ENCODE measurements at regions not wholly inside any gene's neighbourhood (a gene's known extent, or its start where the extent isn't known, plus 50 kb on each side); places are given as distances from the start of the nearest gene placed in this dataset.

- no peak for DNase-seq (ENCODE audit: low read depth in 1 of 2, low spot score in 1 of 2)
Measured at GRCh38 chr5:96284727-96285389, 148.2 kb downstream of the PCSK1 start.

GRCh38 chr5:96283589-96283988, 149.5 kb downstream of the PCSK1 start:
- DNase-seq (ENCODE audit: low read depth in 1 of 2, low spot score in 1 of 2), result no peak

GRCh38 chr5:96282020-96282419, 151.0 kb downstream of the PCSK1 start:
- DNase-seq (ENCODE audit: low read depth in 1 of 2, low spot score in 1 of 2), result no peak

GRCh38 chr5:96280946-96281393, 152.1 kb downstream of the PCSK1 start:
- no peak for DNase-seq (ENCODE audit: low read depth in 1 of 2, low spot score in 1 of 2)

- no peak for DNase-seq (ENCODE audit: low read depth in 1 of 2, low spot score in 1 of 2)
Measured at GRCh38 chr5:96279801-96280542, 153.1 kb downstream of the PCSK1 start.

DNA sequence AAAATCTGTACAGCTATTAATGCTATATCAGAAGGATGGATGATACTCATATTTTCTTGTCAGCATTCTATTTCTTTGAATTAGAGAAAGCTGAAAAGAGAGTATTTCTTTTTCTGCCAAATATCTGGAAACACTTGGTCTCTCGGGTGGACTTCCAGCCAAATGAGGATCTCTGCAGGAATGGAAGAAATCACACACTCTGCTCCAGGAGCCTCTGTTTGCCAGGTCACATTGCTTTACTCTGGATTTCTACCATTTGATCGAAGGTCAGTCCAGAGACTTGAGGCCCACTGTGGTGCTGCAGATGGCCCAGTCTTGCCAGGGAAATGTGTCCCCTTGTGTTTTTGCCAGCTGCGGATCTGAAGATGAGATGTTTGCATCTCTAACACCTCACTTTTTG, 154.1 kb downstream of the PCSK1 start:
- no peak for DNase-seq (ENCODE audit: low read depth in 1 of 2, low spot score in 1 of 2)

DNA sequence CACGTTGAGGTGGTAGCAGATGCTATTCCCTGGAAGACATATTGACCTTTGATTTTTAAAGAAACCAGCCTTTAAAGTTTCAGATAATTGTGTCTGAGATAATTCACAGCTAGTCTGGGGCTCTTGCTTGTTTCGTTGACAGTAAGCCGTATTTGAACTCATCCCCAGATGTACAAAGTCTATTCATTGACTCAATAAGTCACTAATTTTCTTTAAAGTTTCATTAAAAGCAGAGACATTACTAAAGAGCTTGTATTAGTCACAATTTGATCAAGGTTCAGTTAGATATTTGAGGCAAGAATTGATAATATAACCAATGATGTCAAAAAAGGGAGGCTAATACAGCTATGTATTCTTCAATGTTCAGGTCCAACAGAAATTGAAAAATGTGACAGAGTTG, 158.0 kb downstream of the PCSK1 start:
- DNase-seq (ENCODE audit: low read depth in 1 of 2, low spot score in 1 of 2), result no peak

- DNase-seq (ENCODE audit: low read depth in 1 of 2, low spot score in 1 of 2), result no peak
Measured at GRCh38 chr5:96265487-96265886, 167.6 kb downstream of the PCSK1 start.

- DNase-seq (ENCODE audit: low read depth in 1 of 2, low spot score in 1 of 2), result no peak
Measured at GRCh38 chr5:96264047-96264446, 169.0 kb downstream of the PCSK1 start.

DNA sequence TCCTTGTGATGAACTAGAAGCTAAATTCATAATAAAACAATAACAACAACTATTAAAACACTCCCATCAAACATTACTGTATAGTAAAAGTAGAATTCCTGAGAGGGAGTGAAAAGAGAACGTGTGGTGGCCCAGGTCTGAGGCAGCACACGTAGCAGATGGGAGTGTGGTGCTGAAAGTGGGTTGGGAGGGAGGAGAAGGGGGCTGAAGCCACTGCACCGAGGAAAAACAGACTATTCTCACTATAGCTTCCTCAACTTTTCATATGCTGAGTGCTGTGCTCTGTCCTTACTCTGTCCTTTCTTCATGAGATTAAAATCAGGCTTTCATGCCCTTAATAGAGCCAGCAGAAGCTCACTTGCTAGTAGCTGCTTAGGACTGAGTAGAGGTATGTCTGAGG, 170.9 kb downstream of the PCSK1 start:
- no peak for DNase-seq (ENCODE audit: low read depth in 1 of 2, low spot score in 1 of 2)

- DNase-seq (ENCODE audit: low read depth in 1 of 2, low spot score in 1 of 2), result no peak
Measured at GRCh38 chr5:96260009-96260408, 173.0 kb downstream of the PCSK1 start.

- DNase-seq (ENCODE audit: low read depth in 1 of 2, low spot score in 1 of 2), result no peak
Measured at GRCh38 chr5:96259151-96259772, 173.8 kb downstream of the PCSK1 start.

DNA sequence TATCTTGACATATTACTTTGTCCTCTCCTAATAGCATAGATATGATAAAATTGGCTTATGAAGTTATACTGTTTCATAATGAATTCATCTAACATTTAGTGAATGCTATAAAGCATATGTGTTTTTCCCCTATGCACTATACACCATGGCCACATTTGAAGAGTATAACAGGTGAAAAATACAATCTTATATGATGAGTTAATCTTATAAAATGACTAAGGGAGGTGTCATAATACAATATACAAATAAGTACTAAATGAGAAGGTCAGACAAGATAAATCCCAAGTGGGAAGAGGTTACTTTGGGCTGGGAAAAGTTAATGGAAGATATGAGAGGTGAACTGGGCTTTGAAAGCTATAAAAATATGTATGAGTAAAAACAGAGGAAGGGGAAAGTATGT, 174.4 kb downstream of the PCSK1 start:
- no peak for DNase-seq (ENCODE audit: low read depth in 1 of 2, low spot score in 1 of 2)

GRCh38 chr5:96257904-96258303, 175.1 kb downstream of the PCSK1 start:
- no peak for DNase-seq (ENCODE audit: low read depth in 1 of 2, low spot score in 1 of 2)

DNA sequence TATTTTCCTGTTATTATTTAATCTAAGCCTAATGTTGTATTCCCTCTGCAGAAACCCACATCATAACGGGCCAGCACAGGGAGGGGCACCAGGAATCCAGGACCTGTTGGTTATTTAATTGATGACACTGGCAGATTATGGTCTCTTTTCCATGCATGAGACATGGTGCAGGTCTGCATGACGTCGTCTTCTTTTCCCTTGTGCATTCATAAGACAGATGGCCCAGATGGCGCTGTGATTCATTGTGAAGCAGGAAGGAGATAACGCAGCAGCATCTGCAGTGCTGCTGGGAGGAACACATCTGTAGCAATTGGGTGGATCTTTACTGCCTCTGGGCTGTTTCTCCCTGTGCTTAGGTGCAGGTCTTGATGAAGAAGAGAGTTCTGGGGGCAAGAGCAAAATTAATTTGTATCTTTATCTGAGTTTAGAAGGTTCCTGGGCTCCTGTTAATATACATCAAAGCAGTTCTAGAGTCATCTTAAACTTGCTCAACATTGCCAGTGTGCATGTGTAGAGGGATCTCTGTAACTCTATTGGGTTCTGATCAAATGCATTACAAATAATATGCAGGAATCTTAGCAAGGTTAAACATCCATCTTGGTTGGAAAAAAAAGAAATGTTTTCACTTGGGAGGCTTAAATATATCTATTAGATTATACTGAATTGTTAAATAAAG, 176.1 kb downstream of the PCSK1 start:
- no peak for DNase-seq (ENCODE audit: low read depth in 1 of 2, low spot score in 1 of 2)

DNA sequence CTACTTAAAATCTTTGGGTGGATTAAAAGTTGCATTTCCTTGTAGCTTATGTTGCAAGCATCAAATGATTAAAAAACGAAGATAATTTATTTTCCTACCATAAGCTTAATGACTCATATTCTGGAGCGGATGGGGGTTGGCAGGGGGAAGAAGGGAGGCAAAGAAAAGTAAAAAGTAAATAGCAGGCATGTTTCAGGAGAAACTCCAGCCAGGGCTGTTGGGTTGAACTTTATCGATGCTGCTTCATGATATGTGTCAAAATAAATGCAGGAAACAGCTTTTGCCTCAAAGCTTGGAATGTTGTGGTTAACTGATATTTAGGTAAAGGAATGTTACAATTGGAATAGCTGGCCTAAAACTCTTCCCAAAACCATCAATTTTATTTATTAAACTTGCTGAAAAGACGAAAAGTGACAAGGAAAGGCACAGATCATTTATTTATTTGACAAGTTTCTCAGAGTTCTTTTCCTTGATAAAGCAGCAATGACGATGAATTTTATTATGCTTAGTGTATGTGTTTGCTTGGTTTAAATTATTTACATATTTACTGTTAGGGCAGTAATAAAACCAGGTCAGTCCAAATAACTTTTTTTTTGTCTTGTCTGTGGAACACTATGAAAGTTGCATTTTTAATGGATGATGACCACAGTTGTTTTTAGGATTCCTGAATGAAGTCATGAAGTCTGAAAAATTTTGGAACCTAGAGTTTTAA, 177.9 kb downstream of the PCSK1 start:
- DNase-seq (ENCODE audit: low read depth in 1 of 2, low spot score in 1 of 2), result no peak

- no peak for DNase-seq (ENCODE audit: low read depth in 1 of 2, low spot score in 1 of 2)
Measured at GRCh38 chr5:96253140-96253539, 179.9 kb downstream of the PCSK1 start.

DNA sequence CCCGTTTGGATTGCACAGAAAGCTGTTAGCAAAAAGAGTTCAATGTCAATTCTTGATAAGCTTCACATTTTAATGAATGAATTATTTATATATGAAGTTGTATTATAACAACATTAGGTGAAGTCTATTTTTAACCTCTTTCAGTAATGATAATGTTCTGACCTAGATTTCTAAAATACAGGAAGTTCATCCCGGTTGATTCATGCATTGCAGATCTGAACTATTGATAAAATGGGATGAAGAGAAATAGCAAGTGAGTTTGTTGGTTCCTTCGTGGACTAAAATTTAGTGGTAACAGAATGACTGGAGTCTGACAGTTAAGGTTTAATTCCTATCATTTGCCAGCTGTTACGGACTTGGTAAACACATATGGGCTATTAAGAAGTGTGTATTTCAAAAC, 180.5 kb downstream of the PCSK1 start:
- DNase-seq (ENCODE audit: low read depth in 1 of 2, low spot score in 1 of 2), result no peak

DNA sequence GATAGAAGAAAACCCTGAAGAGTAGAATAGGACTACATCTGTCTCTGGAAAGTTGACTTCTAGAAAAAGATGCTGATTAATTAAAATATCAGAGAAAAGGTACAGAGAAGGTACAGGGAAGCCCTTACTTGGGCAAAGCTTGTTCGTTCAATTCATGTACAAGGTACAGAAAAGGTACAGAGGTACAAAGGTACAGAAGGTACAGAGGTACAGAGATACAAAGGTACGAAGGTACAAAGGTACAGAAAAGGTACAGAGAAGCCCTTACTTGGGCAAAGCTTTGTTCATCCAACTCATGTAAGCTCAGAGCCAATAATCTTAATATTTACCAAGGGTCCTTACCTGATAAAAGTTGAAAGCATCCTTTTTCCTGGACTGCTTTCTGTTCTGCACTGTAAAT, 182.3 kb downstream of the PCSK1 start:
- no peak for DNase-seq (ENCODE audit: low read depth in 1 of 2, low spot score in 1 of 2)

- no peak for DNase-seq (ENCODE audit: low read depth in 1 of 2, low spot score in 1 of 2)
Measured at GRCh38 chr5:96248131-96248530, 184.9 kb downstream of the PCSK1 start.

GRCh38 chr5:96247708-96248107, 185.3 kb downstream of the PCSK1 start:
- DNase-seq (ENCODE audit: low read depth in 1 of 2, low spot score in 1 of 2), result no peak
